HG03558 (cell line): ENCODE measurements at regions not wholly inside any gene's neighbourhood (a gene's known extent, or its start where the extent isn't known, plus 50 kb on each side); places are given as distances from the start of the nearest gene placed in this dataset.

Experiments used
- ATAC-seq: cut with Tn5 transposase; IDR thresholded peaks from one replicate; pipeline ENCODE4 v1.9.1; 2021; ENCODE audit warnings: moderate number of reproducible peaks; ENCODE audit not compliant: unreplicated experiment; ENCODE audit errors: extremely low read depth

GRCh38 chr1:60345049-60345448 is 271.5 kb upstream of the C1orf87 start:
- no peak for ATAC-seq

GRCh38 chr1:60343736-60344135 is 270.2 kb upstream of the C1orf87 start:
- ATAC-seq: no peak

GRCh38 chr1:60342569-60342968 is 269.0 kb upstream of the C1orf87 start:
- no peak for ATAC-seq

- ATAC-seq: no peak
These were observed 267.7 kb upstream of the C1orf87 start for GRCh38 chr1:60341274-60341673.

- no peak for ATAC-seq
These were observed 258.1 kb upstream of the C1orf87 start for GRCh38 chr1:60331647-60332046.

GRCh38 chr1:60329651-60330050 is 256.1 kb upstream of the C1orf87 start:
- no peak for ATAC-seq

GRCh38 chr1:60311838-60312237 is 238.3 kb upstream of the C1orf87 start:
- no peak for ATAC-seq

- no peak for ATAC-seq
These were observed 226.0 kb upstream of the C1orf87 start for GRCh38 chr1:60299581-60299980.

GRCh38 chr1:60298290-60298689 is 224.7 kb upstream of the C1orf87 start:
- no peak for ATAC-seq

- no peak for ATAC-seq
These were observed 223.2 kb upstream of the C1orf87 start for GRCh38 chr1:60296794-60297193.

- ATAC-seq: no peak
These were observed 218.6 kb upstream of the C1orf87 start for GRCh38 chr1:60292140-60292539.

GRCh38 chr1:60290393-60290792 is 216.8 kb upstream of the C1orf87 start:
- ATAC-seq: no peak

- ATAC-seq: no peak
These were observed 214.0 kb upstream of the C1orf87 start for GRCh38 chr1:60287536-60287935.

- ATAC-seq: no peak
These were observed 210.1 kb upstream of the C1orf87 start for GRCh38 chr1:60283690-60284089.

- ATAC-seq: peak; percentile 85
These were observed 207.9 kb upstream of the C1orf87 start for GRCh38 chr1:60281360-60281932.

GRCh38 chr1:60280819-60281218 is 207.2 kb upstream of the C1orf87 start:
- ATAC-seq: no peak

GRCh38 chr1:60280256-60280655 is 206.7 kb upstream of the C1orf87 start:
- no peak for ATAC-seq

GRCh38 chr1:60279798-60280197 is 206.2 kb upstream of the C1orf87 start:
- ATAC-seq: no peak

GRCh38 chr1:60277269-60277668 is 203.7 kb upstream of the C1orf87 start:
- ATAC-seq: no peak

GRCh38 chr1:60274422-60275290 is 201.1 kb upstream of the C1orf87 start:
- no peak for ATAC-seq

GRCh38 chr1:60273185-60273584 is 199.6 kb upstream of the C1orf87 start:
- no peak for ATAC-seq

- no peak for ATAC-seq
These were observed 197.5 kb upstream of the C1orf87 start for GRCh38 chr1:60271041-60271440.
